A673 (cell line): ENCODE measurements at regions not wholly inside any gene's neighbourhood (a gene's known extent, or its start where the extent isn't known, plus 50 kb on each side); places are given as distances from the start of the nearest gene placed in this dataset.
A peak's percentile ranks its signal among the peaks of the same experiment; 100 is the strongest.
"Not testable (repeated sequence)": the region's sequence is repeated elsewhere in the genome, so short reads cannot be mapped to it uniquely, and the experiment has no call there.

Experiments
- BruUV-seq: library from RNA; stranded (reverse); fragments of 400-500 nt; replicated peaks from 2 replicates; lab custom pipeline; 2021; lab: Mats Ljungman, UMichigan
- CTCF ChIA-PET: fragments of 300-600 bp; sonication (Branson Sonifier 250); formaldehyde crosslinking; loops from one replicate; lab custom pipeline; 2022; ENCODE audit warnings: antibody characterized with exemption; lab: Charles Lee
- POLR2A ChIA-PET: fragments of 300-600 bp; sonication (Branson Sonifier 250); formaldehyde crosslinking; loops from one replicate; lab custom pipeline; 2022; ENCODE audit warnings: antibody characterized with exemption; ENCODE audit not compliant: low non-redundant PET; lab: Charles Lee
- DNase-seq: peaks from one replicate; pipeline ENCODE4 v3.0.0-alpha.2; 2015; ENCODE audit warnings: low spot score
- H3K27ac ChIP-seq: fragments of 200-600 bp; sonication (generic); 2 replicates; pipeline ENCODE4 v1.5.1; 2016; ENCODE audit warnings: mixed run types, low read depth, mild to moderate bottlenecking, mixed read lengths, antibody characterized with exemption, low read length; ENCODE audit not compliant: poor library complexity, severe bottlenecking
- H3K27me3 ChIP-seq: fragments of 200-600 bp; sonication (generic); replicated peaks from 2 replicates; pipeline ENCODE4 v1.6.1; 2017; ENCODE audit warnings: mixed run types, low read depth, mild to moderate bottlenecking, mixed read lengths, antibody characterized with exemption, low read length; ENCODE audit not compliant: insufficient read depth, poor library complexity
- H3K36me3 ChIP-seq: fragments of 200-600 bp; sonication (generic); 2 replicates; pipeline ENCODE4 v1.6.1; 2016; ENCODE audit warnings: mixed run types, mild to moderate bottlenecking, mixed read lengths, antibody characterized with exemption, low read length; ENCODE audit not compliant: insufficient read depth, poor library complexity, severe bottlenecking
- H3K4me1 ChIP-seq: fragments of 200-600 bp; sonication (generic); 2 replicates; pipeline ENCODE4 v1.6.1; 2017; ENCODE audit warnings: mixed run types, mild to moderate bottlenecking, mixed read lengths, antibody characterized with exemption, low read length; ENCODE audit not compliant: insufficient read depth, poor library complexity, severe bottlenecking
- H3K4me3 ChIP-seq: fragments of 200-600 bp; sonication (generic); 2 replicates; pipeline ENCODE4 v1.5.1; 2016; ENCODE audit warnings: low read depth, mixed run types, mild to moderate bottlenecking, mixed read lengths, low read length; ENCODE audit not compliant: poor library complexity, severe bottlenecking
- H3K9me3 ChIP-seq: fragments of 200-600 bp; sonication (generic); 2 replicates; pipeline ENCODE4 v1.6.1; 2016; ENCODE audit warnings: mixed run types, low read depth, mild to moderate bottlenecking, mixed read lengths, antibody characterized with exemption, low read length; ENCODE audit not compliant: poor library complexity, severe bottlenecking
- EZH2 ChIP-seq: fragments of 200-600 bp; sonication (generic); IDR thresholded peaks from 2 replicates; pipeline ENCODE4 v1.6.1; 2017; ENCODE audit warnings: borderline replicate concordance, low read depth, mild to moderate bottlenecking, mixed read lengths, antibody characterized with exemption, low read length; ENCODE audit not compliant: poor library complexity, severe bottlenecking
- intact Hi-C: fragments of 100-400 bp; cut with micrococcal nuclease; formaldehyde crosslinking; loops from one replicate; pipeline ENCODE4 v1.10.0; 2022; ENCODE audit not compliant: unreplicated experiment
- TF ChIP-seq, protein P1 (sequence below): fragments of 300-800, 200-600 bp; sonication (generic); conservative IDR thresholded peaks from 2 replicates; pipeline ENCODE4 v1.5.1; 2017; ENCODE audit warnings: low read depth, mild to moderate bottlenecking, antibody characterized with exemption, low read length, moderate library complexity, mixed read lengths

DNA sequence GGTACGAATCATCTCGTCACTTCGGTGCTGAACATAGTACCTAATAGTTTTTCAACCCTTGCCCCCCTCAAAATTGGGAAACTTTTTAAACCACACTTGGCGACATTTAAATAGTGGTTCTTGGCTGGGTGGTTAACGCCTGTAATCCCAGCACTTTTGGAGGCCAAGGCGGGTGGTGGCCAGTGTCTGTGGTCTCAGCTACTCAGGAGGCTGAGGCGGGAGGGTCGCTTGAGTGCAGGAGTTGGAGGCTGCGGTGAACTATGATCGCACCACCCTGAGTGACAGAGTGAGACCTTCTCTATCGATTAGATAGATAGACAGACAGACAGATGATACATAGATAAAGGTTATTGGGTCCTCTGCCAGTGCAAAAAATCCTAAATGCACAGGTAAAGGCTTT is 55.5 kb upstream of the RASAL2 start:
- peak overlapping the region; percentile 39 for H3K4me3 ChIP-seq
- intact Hi-C loops, result no loop called here
- no peaks in the 10 kb centered on the region for H3K9me3 ChIP-seq
- H3K4me1 ChIP-seq, result no peaks in the 10 kb centered on the region
- no peak overlapping the region for H3K27ac ChIP-seq
- TF ChIP-seq, protein P1, sequence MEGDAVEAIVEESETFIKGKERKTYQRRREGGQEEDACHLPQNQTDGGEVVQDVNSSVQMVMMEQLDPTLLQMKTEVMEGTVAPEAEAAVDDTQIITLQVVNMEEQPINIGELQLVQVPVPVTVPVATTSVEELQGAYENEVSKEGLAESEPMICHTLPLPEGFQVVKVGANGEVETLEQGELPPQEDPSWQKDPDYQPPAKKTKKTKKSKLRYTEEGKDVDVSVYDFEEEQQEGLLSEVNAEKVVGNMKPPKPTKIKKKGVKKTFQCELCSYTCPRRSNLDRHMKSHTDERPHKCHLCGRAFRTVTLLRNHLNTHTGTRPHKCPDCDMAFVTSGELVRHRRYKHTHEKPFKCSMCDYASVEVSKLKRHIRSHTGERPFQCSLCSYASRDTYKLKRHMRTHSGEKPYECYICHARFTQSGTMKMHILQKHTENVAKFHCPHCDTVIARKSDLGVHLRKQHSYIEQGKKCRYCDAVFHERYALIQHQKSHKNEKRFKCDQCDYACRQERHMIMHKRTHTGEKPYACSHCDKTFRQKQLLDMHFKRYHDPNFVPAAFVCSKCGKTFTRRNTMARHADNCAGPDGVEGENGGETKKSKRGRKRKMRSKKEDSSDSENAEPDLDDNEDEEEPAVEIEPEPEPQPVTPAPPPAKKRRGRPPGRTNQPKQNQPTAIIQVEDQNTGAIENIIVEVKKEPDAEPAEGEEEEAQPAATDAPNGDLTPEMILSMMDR, result no peak
- TF ChIP-seq EZH2, result no peak
- no TSS peak for BruUV-seq
- POLR2A ChIA-PET, result no interaction called here
- H3K27me3 ChIP-seq, result no peaks in the 10 kb centered on the region
- DNase-seq, result no peak
- no peaks in the 10 kb centered on the region for H3K36me3 ChIP-seq
- CTCF ChIA-PET, result no interaction called here

DNA sequence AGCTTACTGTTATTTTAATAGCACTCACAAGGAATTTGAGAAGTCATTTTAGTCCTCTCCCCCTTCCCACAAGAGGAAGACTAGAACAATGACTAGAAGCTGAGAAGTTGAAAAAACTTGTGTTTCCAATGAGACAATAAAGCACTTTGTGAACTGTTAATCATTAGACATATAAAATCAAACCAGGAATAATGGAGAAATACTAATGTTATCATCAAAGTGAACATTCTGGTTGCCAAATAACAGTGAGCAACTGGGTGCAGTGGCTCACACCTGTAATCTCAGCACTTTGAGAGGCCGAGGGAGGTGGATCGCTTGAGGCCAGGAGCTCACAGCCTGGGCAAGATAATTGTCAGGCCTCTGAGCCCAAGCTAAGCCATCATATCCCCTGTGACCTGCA is 54.0 kb upstream of the RASAL2 start:
- H3K9me3 ChIP-seq, result no peaks in the 10 kb centered on the region
- no peak for TF ChIP-seq EZH2
- TF ChIP-seq, protein P1, result no peak
- H3K4me3 ChIP-seq, result no peak overlapping the region
- POLR2A ChIA-PET, result no interaction called here
- H3K4me1 ChIP-seq, result no peaks in the 10 kb centered on the region
- H3K36me3 ChIP-seq, result no peaks in the 10 kb centered on the region
- intact Hi-C loops, result no loop called here
- DNase-seq, result no peak
- CTCF ChIA-PET, result no interaction called here
- H3K27me3 ChIP-seq, result no peaks in the 10 kb centered on the region
- BruUV-seq, result no TSS peak
- no peak overlapping the region for H3K27ac ChIP-seq

DNA sequence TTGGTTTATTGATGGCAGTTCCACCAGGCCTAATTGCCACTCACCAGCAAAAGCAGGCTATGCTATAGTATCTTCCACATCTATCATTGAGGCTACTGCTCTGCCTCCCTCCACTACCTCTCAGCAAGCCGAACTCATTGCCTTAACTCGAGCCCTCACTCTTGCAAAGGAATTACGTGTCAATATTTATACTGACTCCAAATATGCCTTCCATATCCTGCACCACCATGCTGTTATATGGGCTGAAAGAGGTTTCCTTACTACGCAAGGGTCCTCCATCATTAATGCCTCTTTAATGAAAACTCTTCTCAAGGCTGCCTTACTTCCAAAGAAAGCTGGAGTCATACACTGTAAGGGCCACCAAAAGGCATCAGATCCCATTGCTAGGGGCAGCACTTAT is 50.0 kb upstream of the RASAL2 start:
- POLR2A ChIA-PET, result not testable (repeated sequence)

More for the DNA sequence above, 50.0 kb upstream of the RASAL2 start:
- H3K27ac ChIP-seq, DNase-seq, intact Hi-C loops, BruUV-seq, H3K27me3 ChIP-seq, H3K4me3 ChIP-seq, H3K36me3 ChIP-seq, H3K4me1 ChIP-seq, CTCF ChIA-PET, H3K9me3 ChIP-seq: not testable (repeated sequence)
